Activated T-cell treated with anti-CD3 and anti-CD28 coated beads for 4 hours (primary cell): ENCODE measurements at regions not wholly inside any gene's neighbourhood (a gene's known extent, or its start where the extent isn't known, plus 50 kb on each side); places are given as distances from the start of the nearest gene placed in this dataset.
A peak's percentile ranks its signal among the peaks of the same experiment; 100 is the strongest.
"Not testable (repeated sequence)": the region's sequence is repeated elsewhere in the genome, so short reads cannot be mapped to it uniquely, and the experiment has no call there.

ENCODE experiments used
- DNase-seq: peaks from one replicate; pipeline ENCODE4 v3.0.0-alpha.2; 2020

DNA sequence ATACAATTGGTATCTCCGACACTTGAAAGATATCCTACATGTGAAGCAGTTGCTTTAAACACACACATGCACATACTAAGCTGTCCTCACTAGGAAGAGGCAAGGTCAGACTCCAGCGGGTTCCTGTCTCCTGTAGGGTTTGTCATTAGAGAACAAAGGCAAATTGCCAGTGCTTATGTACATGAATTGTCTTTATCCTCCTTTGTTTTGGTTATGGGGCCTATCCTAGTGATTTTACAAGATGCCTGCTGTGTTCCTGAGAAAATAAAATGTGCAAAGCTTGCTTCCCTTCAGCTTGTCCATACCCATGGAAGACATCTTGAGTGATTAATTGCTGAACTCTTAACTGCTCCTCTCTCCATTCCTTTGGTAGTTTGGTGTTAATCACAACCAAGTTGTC is 86.7 kb upstream of the SLC39A10 start:
- DNase-seq, result no peak

DNA sequence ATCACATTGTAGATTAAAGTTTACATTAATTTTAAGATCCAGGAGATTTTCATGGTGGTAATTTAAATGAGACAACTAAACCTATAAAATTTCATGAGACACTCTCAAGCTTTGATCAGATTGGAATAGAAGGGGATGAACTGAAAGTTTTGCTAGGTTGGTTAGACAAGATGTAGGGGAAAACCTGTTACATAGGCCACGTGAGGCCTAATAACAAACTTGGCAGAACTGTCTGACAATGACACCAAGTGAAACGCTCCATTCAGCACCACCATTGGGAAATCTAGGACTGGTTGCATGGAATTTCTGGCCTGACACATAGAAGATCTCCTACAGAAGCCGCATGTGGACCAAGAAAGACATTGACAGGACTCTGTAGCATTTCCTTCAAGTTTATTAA is 87.8 kb upstream of the SLC39A10 start:
- DNase-seq, result no peak

DNA sequence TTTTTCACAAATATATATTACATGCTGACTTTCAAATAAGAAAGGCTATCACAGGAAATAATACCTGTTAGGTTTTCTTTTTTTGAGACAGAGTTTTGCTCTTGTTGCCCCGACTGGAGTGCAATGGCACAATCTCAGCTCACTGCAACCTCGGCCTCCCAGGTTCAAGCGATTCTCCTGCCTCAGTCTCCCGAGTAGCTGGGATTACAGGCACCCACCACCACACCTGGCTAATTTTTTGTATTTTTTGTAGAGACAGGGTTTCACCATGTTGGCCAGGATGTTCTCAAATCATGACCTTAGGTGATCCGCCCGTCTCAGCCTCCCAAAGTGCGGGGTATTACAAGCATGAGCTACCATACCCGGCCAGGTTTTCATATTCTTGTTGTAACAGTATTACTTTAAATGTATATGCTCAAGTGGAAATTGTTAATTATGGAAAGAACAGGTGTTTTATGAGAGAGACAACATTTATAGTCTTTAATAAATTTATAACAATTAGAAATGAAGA is 92.3 kb upstream of the SLC39A10 start:
- not testable (repeated sequence) for DNase-seq

DNA sequence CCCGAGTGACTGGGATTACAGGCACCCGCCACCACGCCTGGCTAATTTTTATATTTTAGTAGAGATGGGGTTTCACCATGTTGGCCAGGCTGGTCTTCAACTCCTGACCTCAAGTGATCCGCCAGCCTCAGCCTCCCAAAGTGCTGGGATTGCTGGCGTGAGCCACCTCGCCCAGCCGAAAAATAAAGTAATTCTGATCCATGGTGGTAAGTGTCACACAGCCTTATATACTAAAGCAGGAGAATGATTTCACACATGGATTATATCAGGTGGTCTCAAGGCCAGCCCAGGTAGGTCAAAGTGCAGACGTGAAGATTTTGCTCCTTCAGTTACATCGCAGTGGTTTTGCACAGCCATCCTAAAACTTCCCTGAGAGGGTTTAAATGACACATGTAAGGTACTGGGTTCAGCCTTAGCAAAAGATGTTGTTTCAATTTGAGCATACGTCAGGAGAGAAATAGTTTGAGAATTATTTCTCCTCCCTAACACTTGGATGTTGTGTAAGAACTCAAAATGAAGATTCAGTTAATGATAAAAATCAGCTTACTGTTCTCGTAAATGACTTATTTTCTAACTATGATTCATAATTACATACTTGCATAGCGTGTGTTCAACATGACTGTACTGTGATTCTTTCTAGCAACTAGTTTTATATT is 93.0 kb upstream of the SLC39A10 start:
- no peak for DNase-seq

DNA sequence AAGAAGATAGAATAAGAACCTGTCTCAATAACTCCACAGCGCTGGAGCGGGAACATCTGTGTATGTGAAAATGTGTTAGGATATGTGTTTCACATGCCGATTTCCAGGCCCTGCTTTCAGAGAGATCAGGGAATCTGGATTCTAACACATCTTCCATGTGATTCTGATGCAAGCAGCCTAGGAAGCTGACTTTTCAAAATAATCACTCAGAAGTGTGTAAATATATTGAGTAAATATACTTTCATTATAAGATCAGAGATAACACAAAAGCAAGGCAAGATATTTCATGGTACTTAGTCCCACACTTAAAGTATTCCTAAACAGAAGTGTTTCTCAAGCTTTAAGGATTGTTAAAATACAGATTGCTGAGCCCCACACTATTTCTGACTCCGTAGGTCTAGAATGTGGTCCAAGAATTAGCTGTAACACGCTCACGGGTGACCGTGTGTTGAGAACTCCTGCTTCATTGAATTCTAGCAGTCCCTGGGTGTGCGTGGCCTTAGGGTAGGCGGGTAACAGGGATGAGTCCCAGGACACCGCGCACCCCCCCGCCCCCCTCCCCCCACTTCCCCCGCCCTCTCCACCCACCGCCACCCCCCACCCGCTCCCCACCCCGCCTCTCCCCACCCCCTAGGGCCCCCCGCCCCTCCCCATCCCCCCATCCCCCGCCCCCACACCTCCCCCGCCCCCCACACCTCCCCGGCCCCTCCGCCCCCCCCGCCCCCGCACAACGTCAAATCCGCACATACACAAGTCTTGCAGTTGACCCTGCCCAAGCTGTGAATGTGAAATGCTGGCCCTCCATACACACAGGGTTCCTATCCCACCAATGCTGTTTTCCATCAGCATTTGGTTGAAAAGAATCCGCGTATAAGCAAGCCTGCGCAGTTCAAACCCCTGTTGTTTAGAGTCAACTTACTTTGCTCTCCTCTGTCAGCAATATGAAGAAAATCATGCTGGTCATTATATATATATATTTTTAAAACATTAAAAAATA is 94.2 kb upstream of the SLC39A10 start:
- no peak for DNase-seq

DNA sequence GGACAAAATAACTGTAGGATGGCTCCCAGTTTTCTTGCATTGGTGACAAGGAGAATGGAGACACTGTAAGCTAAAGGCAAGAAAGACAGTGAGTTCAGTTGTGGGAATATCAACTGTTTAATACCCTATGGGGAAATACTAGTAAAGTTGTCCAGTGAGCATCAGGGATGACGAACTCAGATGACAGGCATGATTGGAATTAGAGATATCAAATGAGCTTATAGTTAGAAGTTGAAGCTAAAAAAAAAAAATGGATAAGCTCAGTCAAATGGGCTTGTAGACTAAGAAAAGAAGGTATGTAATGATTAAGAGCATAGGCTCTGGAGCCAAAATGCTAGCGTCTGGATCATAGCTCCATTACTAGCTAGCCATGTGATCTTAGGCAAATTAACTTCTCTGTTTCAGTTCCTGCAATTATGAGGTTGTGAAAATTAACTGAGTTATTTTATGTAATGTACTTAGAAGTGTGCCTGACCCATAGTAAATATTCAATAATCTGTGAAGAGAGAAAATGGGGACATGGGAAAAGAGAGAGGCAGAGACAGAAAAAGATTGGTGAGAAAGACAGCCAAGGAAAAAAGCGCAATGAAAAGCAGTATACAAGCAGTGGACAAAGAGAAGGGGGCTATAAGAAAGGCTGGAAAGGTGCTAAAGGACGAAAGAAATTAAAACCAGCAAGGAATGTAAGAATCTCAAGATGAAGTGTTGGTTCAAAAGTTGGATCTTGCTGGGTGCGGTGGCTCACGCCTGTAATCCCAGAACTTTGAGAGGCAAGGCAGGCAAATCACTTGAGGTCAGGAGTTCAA is 95.7 kb upstream of the SLC39A10 start:
- DNase-seq, result no peak

DNA sequence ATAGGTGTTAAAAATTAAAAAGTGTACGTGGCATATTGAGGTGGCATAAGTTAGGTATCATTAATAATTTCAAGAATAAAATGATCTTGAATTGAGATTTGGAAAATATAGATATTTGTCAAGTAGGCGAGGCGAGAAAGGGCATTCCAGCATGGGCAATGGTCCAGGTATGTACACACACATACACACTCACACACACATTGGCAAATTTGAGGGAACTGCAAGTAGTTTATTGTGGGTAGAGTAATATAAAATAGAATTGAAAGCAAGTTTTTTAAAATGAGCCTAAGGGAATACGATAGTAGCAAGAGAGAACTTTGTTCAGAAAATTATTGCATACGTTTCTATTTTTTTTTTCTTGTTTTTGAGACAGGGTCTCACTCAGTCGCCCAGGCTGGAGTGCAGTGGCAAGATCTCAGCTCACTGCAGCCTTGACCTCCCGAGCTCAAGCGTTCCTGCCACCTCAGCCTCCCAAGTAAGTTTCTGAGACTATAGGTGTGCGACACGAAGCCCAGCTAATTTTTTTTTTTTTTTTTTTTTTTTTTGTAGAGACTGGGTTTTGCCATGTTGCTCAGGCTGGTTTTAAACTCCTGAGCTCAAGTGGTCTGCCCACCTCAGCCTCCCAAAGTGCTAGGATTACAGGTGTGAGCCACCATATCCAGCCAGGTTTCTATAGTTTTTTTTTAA is 96.7 kb upstream of the SLC39A10 start:
- no peak for DNase-seq

DNA sequence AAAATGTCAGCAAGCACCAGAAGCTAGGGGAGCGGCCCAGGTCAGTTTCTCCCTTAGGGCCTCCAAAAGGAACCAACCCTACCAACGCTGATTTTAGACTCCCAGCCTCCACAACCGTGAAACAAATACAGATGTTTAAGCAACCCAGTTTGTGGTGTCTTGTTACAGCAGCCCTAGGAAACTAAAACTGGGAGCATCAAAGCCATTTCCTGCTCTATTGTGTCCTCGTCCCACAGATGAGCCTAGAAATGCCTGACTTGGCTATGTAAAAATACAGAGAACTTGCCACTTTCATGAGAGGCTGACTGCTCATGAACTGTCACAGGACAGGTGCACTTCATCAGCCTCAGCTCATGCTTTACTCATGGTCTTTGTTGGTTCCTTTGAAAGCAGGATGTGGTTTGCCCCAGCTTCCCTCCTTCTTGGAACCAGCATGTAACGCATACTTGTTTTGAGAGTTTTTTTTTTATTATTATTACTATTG is 97.6 kb upstream of the SLC39A10 start:
- DNase-seq, result peak; percentile 49

DNA sequence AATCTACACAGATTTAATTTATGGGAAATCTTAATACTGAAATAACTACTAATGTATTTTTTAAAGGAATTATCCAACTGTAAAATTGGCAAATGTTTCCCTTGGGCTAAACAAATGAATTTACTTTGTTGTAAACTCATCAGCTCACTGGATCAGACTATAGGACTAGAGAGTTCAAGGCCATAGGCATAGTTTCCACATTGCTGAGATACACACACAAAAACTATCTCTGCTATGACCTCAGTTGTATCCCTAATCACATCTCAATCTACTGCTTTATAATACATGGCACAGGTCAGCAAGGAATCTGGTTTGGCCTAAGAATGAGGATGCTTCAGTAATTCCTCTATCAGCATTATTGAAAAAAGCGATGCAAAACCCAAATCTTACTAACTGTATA is 101.1 kb upstream of the SLC39A10 start:
- DNase-seq, result no peak

DNA sequence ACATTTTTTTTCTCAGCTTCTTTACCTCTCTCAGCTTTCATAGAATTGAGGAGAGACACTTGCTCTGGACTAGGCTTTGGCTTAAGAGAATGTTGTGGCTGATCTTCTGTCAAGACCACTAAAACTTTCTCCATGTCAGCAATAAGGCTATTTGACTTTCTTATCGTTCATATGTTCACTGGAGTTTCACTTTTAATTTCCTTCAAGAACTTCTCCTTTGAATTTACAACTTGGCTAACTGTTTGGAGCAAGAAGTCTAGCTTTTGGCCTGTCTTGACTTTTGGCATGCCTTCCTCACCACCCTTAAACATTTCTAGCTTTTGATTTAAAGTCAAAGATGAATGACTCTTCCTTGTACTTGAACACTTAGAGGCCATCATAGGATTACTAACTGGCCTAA is 104.4 kb upstream of the SLC39A10 start:
- DNase-seq, result no peak

DNA sequence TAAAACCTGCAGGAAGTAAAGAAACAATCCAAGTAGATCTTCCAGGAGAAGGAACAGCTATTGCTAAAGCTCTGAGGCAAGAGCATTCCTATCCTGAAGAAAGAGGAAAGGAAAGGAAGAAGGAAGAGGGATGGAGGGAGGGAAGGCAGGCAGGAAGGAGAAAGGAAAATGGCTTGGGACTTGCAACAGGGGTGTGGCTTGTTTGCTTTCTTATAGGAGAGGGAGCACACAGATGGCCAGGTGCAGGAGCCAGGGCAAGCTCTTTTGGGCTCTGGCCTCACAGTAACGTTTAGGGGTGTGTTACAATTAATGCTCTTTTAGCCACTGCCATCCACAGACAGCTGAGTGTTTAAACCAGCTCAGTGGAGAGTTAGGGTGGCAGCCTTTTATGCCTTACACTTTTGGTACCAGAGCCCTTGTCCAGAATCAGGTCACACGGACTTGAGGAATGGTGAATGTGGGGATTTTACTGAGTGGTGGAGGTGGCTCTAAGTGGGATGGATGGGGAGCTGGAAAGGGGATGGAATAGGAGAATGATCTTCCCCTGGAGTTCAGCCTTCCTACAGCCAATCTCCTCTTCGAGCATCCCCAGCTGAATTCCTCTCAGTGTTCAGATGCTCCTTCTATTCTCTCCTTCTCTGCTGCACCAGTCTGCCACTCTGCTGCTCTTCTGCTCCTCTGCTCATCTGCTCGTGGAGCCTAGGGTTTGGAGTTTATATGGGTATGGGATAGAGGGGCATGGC is 108.7 kb upstream of the SLC39A10 start:
- DNase-seq, result no peak

DNA sequence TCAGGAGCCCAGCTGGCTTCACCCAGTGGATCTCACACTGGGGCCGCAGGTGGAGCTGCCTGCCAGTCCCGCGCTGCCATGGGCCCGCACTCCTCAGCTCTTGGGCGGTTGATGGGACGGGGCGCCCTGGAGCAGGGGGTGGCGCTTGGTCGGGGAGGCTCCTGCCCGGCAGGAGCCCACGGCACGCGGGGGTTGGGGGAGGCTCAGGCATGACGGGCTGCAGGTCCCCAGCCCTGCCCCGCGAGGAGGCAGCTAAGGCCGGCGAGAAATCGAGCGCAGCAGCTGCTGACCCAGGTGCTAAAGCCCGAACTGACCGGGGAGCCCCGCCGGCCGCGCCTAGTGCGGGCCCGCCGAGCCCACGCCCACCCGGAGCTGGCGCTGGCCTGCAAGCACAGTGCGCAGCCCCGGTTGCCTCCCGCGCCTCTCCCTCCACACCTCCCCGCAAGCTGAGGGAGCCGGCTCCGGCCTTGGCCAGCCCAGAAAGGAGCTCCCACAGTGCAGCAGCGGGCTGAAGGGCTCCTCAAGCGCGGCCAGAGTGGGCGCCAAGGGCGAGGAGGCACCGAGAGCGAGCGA is 109.7 kb upstream of the SLC39A10 start:
- not testable (repeated sequence) for DNase-seq

DNA sequence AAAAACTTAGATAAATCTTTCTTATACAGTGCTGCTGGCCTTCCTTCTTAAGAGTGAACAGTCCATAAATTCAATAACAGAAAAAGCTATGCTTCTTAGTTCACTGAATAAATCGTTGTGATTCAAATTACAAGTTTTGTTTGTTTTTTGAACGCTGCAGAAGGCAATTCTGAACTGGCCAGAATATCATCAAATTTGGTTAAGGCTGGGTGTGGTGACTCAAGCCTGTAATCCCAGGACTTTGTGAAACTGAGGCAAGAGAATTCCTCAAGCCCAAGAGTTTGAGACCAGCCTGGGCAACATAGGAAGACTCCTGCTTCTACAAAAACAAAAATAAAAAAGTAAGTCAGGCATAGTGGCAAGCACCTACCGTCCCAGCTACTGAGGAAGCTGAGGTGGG is 111.2 kb upstream of the SLC39A10 start:
- DNase-seq, result no peak

DNA sequence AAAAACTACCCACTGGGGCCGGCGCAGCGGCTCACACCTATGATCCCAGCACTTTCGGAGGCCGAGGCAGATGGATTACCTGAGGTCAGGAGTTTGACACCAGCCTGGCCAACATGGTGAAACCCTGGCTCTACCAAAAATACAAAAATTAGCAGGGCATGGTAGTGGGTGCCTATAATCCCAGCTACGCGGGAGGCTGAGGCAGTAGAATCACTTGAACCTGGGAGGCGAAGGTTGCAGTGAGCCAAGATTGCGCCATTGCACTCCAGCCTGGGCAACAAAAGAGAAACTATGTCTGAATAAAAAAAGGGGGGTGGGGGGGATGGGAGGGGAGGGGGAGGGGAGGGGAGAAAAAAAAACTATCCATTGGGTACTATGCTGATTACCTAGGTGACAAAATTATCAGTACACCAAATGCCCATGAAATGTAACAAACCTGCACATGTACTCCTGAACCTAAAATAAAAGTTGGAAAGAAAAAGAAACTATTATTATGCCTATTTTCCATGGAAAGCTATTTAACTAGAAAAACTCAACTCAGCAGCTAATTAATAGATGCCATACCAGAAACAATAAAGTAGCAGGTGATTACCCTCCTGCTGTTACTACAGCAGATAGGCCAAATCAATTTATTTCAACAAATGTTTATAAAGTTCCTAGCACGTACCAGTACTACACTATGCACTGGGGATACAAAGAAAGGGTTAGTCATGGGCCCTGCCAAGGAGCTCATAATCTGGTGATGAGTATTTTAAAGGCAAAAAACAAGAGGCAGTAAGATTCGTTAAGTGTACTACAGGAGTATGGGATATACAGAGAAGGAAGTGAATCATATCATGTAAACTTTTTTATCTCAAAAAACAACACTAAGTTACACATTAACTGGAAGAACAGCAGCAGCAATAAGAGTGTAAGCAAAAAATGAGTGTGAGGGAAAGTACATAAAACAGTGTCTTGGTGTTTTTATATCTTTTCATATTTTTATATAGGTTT is 112.8 kb upstream of the SLC39A10 start:
- no peak for DNase-seq

DNA sequence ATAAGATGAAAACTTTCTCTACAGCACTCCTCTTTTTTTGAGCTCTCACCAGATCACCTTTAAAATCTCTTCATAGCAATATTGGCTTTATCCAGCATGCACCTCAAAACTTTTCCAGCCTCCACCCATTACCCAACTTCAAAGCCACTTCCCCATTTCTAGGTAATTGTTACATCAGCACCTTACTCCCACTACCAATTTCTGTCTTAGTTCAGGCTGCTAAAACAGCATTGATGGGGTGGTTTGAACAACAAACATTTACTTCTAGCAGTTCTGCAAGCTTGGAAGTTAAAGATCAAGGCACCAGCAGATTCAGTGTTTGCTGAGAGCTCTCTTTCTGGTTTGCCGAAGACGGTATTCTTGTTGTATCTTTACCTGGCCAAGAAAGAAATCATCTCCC is 114.0 kb upstream of the SLC39A10 start:
- DNase-seq, result no peak

DNA sequence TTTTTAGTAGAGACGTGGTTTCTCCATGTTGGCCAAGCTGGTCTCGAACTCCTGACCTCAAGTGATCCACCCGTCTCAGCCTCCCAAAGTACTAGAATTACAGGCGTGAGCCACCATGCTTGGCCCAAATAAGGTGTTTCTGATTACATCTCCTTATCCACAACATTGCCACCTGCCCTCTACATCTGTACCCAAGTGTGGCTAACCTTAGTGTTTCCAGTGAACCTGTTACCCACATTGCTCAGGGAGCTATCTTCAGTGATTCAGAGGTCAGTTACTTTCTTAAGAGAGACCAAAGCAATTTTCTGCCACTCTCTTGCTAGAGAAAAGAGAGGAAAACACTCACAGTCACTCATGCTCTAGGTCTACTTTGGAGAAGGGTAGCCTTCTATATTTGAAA is 115.0 kb upstream of the SLC39A10 start:
- DNase-seq, result no peak

DNA sequence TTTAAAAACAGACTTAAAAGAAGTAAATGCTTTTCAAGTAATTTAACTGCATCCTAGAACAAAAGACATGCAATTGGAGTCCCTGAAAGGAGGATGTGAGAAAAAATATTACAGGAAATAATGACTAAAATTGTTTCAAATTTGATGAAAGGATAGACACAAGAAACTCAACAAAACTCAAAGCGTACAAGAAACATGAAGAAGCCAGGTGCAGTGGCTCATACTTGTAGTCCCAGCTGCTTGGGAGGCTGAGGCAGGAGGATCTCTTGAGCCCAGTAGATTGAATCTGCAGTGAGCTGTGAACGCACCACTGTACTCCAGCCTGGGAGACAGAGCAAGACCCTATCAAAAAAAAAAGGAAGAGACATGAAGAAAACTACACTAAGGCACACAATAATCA is 118.1 kb upstream of the SLC39A10 start:
- DNase-seq, result no peak

DNA sequence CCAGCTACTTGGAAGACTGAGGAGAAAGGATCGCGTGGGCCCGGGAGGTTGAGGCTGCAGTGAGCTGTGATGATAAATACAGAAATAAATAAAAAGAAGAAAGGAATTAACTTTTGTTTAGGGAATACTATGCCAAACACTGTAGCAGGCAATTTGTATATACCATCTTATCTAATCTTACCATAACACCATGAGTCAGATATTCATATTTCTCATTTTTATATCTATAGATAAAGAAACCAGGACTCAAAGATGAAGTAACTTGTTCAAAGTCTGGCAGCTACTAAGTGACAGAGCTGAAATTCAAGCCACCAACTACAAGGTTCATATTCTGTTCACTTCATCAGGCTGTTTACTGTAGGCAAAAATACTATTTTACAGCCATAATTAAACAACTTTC is 119.2 kb upstream of the SLC39A10 start:
- no peak for DNase-seq

DNA sequence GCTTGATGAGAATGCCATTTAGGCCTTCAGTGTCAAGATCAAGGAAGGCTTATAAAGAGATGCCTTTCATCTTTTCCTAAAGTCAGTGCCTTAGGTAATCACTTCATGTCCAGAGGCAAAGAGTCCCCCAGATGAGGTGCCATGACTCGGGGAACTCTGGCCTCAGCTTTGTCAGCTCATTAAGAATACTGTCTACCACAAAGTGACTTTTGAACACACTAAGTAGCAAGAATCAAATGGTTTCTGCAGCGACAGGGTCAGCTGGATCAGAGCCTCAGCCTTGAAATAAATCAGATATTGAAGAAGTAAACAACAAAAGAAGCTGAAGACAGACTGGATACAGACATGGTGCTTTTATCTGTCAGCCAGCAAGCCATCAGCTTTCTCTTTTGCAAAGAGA is 120.1 kb upstream of the SLC39A10 start:
- no peak for DNase-seq

DNA sequence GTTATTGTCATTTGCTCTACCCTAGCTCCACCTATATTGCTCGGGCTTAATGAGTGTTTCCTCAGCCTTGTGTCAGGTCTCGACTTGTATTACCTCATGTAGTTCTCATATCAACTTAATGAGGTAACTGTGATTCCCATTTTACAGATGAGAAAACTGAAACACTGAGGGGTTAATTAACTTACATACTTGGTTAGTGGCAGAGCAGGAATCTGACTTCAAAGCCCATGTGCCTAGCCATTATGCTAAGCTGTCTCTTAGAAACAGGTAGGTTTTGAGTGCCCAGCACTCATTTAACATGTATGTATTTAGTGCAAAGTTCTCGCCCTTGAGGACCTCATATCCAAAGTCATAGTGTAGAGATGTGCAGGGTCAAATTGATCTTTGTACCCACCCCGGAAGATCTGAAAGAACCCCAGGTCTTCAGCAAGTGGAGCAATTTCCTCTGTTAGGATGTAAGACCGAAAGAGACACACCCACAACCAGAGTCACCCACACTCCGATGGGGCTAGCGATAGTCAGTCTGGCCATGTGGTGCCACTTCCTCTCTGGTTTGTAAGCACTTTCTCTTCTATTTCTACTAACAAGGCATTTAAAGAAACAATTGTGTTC is 121.0 kb upstream of the SLC39A10 start:
- peak; percentile 39 for DNase-seq
